ENCODE measurements at regions not wholly inside any gene's neighbourhood (a gene's known extent, or its start where the extent isn't known, plus 50 kb on each side); places are given as distances from the start of the nearest gene placed in this dataset.

DNA sequence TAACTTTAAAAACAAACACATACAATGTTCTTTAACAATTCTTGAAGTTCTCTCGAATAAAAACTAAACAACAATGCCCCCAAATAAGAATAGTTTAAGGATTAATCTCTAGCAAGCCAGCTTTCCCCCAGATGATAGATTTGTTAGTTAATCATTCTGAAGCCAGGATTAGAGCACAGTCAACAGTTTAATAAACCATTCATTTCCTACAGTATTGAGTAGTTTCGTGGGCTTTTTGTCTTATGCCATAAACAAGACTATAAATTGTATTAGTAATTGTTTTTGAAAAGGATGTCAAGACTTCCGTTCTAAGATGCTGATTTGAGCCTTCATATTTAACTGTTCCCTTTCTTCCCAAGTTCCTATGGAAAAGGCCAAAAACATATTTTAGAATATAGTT is 136.6 kb downstream of the PIK3R1 start:
- DNase-seq = no peak

DNA sequence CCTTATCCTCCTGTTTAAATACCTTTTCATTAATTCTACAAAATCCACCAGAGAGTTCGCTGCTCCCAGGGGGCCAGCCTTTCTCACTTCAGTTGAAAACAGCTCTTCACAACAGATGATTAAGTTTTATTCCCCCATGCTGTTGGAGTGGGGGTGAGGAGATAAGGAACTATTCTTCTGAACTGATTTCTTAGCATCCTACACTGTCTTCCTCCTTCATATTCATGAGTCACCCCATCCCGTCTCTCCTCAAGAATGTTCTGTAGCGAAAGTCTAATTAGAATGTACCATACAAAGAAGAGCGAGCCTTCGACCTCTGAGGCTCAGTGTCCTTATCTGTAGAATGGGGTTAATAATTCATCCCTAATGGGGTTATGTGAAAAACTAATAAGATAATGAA is 138.0 kb downstream of the PIK3R1 start:
- no peak for DNase-seq

- DNase-seq = no peak
Observed at GRCh38 chr5:68354315-68354714, 138.8 kb downstream of the PIK3R1 start.

GRCh38 chr5:68356216-68356615 is 140.7 kb downstream of the PIK3R1 start:
- no peak for DNase-seq

- DNase-seq = no peak
Observed at GRCh38 chr5:68356623-68357022, 141.1 kb downstream of the PIK3R1 start.

GRCh38 chr5:68359699-68360098 is 144.1 kb downstream of the PIK3R1 start:
- DNase-seq = no peak

DNA sequence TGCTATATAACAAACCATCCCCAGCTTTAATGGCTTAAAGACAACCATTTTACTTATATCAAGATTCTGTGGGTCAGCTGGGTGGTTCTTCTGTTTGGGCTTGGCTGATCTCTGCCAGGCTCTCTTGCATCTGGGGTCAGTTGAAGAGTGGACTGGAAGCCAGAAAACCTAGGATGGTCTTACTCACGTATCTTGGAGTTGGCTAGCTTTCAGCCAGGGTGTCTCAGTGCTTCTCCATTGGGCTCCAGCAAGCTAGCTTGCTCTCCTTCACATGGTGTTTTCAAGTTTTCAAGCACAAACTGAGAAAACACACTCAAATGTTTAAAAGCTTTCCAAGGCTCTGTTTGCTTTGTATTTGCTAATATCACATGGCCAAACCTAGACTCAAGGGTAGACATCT is 146.8 kb downstream of the PIK3R1 start:
- DNase-seq = no peak

DNA sequence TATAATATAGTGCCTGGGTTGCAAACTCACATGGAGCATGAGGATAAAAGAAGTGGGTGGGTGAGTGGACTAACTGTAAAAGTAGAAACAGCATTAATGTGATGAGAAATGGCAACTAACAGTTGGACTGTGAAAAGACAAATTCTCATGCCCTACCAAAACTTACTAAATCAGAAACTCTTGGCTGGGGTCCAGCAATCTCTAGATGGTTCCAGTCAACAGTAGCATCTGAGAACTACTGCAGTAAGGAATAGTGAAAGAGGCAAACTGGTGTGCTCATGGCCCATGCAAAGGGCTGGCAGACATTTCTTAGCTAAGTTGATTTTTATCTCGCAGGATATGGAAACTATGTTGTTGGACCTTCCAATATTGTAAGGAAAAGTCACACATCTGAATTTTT is 150.3 kb downstream of the PIK3R1 start:
- no peak for DNase-seq

- no peak for DNase-seq
Observed at GRCh38 chr5:68367287-68367686, 151.7 kb downstream of the PIK3R1 start.

GRCh38 chr5:68367717-68368116 is 152.2 kb downstream of the PIK3R1 start:
- no peak for DNase-seq

DNA sequence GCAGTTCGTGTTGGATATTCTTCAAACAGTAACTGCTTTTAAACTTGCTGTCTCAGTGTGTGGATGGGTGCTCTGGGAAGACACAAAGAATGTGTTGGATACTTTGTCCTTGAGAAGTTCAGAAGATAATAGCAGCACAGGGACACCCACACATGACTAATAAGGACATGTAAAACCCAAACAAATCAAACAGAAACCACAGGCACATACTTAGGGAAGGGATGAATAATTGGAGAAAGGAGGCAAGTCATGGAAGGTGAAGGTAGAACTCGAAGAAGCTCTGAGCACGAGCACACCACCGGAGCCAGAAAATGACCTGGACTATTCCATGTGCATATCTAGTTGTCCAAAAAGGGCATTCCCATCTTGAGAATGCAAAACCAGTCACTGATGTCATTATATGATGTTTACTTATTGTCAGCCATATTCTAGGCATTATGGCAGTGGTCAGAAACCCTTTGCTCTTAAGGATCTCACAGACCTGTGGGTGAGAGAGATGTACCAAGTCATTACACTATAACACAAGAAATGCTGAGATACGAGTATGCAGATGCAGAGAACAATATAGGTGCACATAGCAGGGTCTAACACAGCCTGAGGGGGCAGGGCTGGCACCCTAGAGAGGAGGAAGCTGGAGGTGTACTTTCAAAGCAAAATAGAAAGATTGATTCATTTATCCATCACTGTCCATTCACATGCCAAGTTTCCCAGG is 152.9 kb downstream of the PIK3R1 start:
- DNase-seq = no peak

DNA sequence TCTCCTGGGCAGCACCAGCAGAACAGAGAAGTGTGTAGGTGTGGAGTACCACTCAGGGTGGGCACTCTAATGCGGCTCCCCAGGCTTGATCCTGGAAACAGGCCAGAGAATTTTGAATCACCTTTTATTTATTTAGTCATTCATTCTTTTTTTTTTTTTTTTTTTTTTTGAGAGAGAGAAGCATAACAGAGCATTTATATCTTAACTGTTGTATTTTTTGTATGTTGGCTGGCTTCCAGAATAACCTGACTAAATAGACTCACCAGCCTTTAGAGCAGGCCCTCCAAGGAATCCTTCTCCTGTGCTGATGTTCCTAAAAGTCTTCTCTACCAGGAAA is 153.4 kb downstream of the PIK3R1 start:
- no peak for DNase-seq

DNA sequence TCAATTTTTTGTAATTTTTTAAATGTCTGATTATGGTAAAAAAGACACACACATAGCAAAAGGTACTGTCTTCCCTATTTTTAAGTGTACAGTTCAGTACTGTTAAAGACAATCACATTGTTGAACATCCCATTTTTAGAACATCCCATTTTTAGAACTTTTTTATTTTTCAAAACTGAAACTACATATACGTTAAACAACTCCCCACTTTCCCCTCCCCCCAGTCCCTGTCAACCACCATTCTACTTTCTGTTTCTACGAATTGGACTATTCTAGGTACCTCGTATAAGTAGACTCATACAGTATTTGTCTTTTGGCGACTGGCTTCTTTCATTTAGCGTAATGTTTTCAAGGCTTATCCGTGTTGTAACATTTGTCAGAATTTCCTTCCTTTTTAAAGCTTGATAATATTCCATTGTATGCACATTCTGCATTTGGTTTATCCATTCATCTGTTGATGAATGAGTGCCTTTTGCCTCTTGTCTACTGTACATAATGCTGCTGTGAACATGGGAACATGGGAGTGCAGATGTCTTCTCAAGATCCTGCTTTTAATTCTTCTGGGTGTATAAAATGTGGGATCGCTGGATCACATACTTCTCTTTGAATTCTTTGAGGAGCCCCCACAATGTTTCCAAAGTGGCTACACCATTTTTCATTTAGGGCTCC is 154.0 kb downstream of the PIK3R1 start:
- DNase-seq = peak in 2 of 5 donors; percentile 24 to 76

DNA sequence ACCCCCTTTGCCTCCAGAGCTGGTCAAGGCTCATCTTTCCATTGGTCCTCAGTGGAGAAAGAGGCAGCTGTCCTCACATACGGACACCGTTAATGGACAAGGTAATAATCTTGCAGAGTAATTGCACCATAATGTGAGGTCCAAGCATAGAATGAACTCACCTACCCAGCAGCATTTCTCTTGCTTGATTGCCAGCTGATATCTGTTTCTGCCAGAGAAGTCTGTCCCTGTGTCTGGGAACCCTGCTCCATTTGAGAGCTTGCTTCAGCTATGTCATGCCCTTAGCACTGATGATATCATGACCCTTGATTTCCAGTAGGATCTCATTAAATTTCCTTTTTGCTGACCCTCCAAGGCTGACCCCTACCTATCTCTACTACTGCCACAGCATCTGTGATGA is 154.6 kb downstream of the PIK3R1 start:
- DNase-seq = no peak

DNA sequence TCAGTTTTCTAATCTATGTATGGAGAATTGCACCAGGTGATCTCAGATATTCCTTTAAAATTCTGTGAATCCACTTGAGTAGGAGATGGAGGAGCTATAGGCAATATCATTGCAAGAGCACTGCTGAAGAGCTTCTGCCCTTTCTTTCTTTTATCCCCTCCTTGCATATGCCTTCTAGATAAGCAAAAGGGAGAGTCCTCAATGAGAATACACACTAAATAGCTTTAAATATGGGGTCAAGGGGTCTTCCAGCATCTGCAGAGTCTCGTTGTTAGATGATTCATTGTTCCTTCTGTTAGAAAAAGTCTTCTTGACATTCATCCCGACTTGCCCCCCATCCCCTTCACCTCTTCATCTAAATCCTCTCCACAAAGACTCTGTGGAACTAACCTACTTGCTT is 156.1 kb downstream of the PIK3R1 start:
- DNase-seq = no peak

DNA sequence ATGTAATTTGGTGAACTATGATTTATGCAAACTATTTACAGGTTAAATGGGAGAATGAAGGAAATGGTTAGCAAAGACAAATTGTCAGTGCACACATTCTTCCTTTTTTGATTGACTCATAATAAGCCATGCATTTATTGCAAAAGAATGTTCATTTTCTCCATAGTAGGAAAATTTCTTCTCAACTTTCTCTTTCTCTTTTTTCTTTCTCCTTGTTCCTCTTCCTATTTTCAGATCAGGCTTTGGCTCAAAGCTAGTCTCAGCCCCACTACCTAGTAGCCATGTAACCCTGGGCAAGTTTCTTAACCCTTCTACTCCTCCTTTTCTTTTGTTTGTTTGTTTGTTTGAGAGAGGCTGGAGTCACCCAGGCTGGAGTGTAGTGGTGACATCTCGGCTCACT is 156.6 kb downstream of the PIK3R1 start:
- DNase-seq = no peak

DNA sequence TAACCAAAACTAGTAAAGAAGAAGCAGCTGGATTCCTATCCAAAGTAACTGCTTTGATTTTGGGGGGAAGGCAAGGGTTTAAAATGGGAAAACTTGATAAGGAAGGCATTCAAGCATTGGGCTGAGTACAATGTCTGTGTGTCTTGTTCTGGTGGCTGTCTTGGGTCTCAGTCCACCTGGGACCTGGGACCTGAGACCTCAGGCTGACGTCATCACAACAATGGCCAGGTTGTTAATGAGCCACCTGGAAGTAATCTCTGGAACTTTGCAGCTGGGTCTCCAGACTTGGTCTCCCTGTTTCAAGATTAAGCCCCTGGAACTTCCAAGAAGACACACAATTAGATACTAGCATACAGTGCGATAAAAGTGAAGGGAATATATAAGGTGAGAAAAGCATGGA is 157.5 kb downstream of the PIK3R1 start:
- no peak for DNase-seq

DNA sequence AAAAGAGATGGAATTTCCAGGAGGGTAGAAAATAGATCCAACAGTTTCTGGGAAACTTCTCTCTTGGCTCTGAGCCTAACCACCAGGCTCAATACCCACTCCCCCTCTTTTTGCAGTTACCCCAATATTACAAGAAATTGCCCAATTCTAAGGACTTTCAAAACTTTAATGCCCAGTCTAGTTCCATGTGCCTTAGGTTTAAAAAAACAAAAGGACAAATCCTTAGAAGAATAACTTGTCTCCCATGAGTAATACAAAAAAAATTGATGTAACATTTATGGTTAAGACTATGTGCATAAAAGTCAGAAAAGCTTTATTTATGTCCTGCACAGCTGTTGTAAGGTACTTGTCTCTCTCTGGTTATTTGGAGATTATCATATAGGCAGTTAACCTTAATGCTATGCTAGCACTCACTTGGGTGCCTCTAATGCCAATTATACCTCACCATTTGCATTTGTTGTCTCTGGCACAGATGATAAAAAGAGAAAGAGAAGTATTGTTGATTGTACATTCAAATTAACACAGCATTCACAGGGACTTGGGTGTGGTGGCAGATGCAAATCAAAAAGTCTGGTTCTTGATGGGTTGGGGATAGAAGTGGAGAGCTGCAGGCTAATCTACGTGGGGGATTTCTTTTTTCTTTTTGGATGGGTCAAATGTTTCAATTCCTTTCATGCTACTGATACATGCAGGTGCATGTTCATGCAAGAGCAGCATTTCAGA is 159.4 kb downstream of the PIK3R1 start:
- no peak for DNase-seq

- DNase-seq = no peak
Observed at GRCh38 chr5:68375540-68375939, 160.0 kb downstream of the PIK3R1 start.

- no peak for DNase-seq
Observed at GRCh38 chr5:68376935-68377334, 161.4 kb downstream of the PIK3R1 start.

DNA sequence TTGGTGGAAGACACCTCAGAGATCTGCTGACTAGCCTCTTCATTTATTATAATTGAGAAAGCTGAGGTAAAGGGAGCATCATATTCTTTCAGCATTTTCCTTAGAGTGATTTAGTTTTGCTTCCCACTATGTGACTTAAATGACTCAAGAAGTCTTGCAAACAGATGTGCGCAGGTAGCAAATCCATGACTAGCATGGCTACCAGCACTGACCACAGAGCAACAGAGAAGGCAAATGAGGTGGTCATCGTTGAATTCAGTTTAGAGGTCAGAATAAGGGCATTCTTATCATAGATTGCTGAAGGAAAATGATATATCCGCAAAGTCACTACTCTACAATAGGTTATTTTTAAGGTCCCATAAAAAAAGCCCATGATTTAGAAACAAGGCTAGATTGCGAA is 162.2 kb downstream of the PIK3R1 start:
- no peak for DNase-seq

- DNase-seq = no peak
Observed at GRCh38 chr5:68378204-68378820, 162.8 kb downstream of the PIK3R1 start.

GRCh38 chr5:68379275-68380036 is 163.9 kb downstream of the PIK3R1 start:
- no peak for DNase-seq

Data from T-helper 1 cell (primary cell).